ENCODE measurements at regions not wholly inside any gene's neighbourhood (a gene's known extent, or its start where the extent isn't known, plus 50 kb on each side); places are given as distances from the start of the nearest gene placed in this dataset.

DNA sequence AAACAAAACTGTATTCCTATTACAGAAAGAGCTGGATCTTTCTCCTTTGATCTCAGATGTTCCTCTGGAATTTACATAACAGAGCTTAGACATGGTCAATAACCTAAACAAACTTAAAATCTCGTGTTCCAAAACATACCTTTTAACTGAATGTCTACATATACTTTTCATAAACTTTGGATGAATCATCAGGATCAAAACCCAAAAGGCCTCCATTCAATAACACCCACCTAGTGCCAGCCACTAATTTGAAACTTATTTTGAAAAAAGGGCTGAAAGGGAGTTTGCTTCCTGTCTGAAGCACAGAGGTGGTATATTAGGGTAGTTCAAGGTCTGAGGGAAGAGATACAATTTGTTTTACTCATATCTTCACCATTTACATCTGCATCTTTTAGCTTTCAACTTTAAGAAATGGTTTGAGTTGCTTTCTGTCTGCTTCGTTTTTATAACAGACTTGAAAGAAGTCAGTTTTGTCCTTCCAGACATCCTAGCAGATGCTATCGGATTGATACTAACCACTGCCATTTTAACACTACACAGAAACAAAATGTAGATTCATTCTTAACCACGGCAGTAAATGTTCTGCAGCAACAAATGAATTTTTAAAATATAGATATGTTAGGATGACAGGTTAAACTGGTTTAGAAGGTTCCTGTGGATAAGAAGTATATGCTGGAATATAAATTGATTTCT, 242.8 kb upstream of the DKK2 start:
- in situ Hi-C loops (cut with HindIII; ENCODE audit: low pct_unique_long_range_greater_than_20kb, low sequenced_read_pairs), result no loop called here

GRCh38 chr4:107276052-107276451, 239.9 kb upstream of the DKK2 start:
- in situ Hi-C loops (cut with HindIII; ENCODE audit: low pct_unique_long_range_greater_than_20kb, low sequenced_read_pairs), result no loop called here
- DNase-seq (ENCODE audit: low read depth), result no peak

More for the DNA sequence above, 242.8 kb upstream of the DKK2 start:
- no peak for DNase-seq (ENCODE audit: low read depth)

GRCh38 chr4:107275225-107275624, 239.1 kb upstream of the DKK2 start:
- in situ Hi-C loops (cut with HindIII; ENCODE audit: low pct_unique_long_range_greater_than_20kb, low sequenced_read_pairs), result no loop called here
- DNase-seq (ENCODE audit: low read depth), result no peak

GRCh38 chr4:107270614-107271013, 234.5 kb upstream of the DKK2 start:
- DNase-seq (ENCODE audit: low read depth), result no peak
- in situ Hi-C loops (cut with HindIII; ENCODE audit: low pct_unique_long_range_greater_than_20kb, low sequenced_read_pairs), result no loop called here

DNA sequence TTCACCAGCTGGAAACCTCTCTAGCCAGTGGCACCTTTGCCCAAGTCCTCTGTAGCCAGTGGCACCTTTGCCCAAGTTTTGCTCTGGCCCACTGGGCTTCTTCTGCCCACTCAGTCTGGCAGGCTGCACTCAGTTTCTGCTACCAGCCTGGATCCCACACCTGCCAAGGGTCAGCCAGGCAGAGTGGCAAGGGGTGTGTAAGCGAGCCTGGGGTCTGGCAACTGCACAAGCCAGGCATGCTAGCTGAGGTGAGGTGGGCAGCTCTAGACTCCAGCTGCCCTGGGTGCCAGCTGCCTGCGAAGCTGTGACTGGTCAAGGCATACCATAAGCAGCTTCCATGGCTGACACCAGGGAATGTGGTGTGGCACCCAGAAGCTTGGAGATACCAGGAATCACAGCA, 233.1 kb upstream of the DKK2 start:
- in situ Hi-C loops (cut with HindIII; ENCODE audit: low pct_unique_long_range_greater_than_20kb, low sequenced_read_pairs), result no loop called here
- DNase-seq (ENCODE audit: low read depth), result no peak

- in situ Hi-C loops (cut with HindIII; ENCODE audit: low pct_unique_long_range_greater_than_20kb, low sequenced_read_pairs), result no loop called here
- no peak for DNase-seq (ENCODE audit: low read depth)
These were observed 229.7 kb upstream of the DKK2 start for GRCh38 chr4:107265859-107266258.

DNA sequence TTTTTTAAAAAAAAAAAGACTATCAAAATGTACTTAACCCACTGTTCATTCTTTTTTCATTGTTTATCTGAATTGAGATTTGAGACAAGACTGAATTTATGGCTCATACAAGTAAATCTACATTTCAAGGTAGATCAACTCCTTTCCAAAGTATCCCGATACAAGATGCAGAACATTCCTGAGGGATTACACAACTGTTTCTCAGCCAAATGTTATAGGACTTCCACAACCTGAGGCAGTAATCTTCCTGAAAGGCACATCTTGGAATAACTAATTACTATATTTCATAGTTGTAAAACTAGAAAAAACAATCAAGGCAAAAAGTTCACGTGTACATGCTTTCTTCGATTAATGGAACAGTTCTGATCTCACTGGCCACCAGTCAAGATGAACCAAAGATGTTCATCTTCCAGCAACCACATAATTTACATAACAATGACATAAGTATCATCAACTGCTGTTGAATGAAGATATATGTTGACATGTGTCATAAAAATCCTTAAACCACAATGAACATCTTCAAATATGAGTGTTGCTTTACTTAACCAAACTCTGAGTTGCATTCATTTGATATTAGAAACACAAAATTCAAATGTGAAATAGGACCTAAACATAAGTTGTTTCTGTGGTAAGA, 225.2 kb upstream of the DKK2 start:
- in situ Hi-C loops (cut with HindIII; ENCODE audit: low pct_unique_long_range_greater_than_20kb, low sequenced_read_pairs), result no loop called here
- DNase-seq (ENCODE audit: low read depth), result no peak

GRCh38 chr4:107258359-107258758, 222.2 kb upstream of the DKK2 start:
- no peak for DNase-seq (ENCODE audit: low read depth)
- in situ Hi-C loops (cut with HindIII; ENCODE audit: low pct_unique_long_range_greater_than_20kb, low sequenced_read_pairs), result no loop called here

GRCh38 chr4:107255596-107255995, 219.5 kb upstream of the DKK2 start:
- in situ Hi-C loops (cut with HindIII; ENCODE audit: low pct_unique_long_range_greater_than_20kb, low sequenced_read_pairs), result no loop called here
- DNase-seq (ENCODE audit: low read depth), result no peak

DNA sequence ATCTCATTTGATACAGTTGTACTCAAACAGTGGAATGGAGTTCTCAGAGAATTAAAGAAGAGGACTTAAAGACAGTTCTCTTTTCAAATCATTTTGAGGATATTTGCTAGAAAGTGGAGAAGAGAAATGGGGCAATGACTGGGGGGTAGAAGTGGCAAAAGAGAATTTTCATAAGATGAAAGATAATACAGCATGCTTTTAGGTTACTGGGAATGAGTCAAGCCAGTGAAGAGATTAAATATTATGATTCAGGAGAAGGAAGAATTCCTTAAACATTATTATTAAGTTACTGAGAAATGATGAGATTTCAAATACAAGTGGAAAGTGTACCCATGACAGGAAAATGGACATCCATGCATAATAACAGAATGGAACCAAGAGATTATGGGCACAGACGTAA, 219.0 kb upstream of the DKK2 start:
- no peak for DNase-seq (ENCODE audit: low read depth)
- in situ Hi-C loops (cut with HindIII; ENCODE audit: low pct_unique_long_range_greater_than_20kb, low sequenced_read_pairs), result no loop called here

DNA sequence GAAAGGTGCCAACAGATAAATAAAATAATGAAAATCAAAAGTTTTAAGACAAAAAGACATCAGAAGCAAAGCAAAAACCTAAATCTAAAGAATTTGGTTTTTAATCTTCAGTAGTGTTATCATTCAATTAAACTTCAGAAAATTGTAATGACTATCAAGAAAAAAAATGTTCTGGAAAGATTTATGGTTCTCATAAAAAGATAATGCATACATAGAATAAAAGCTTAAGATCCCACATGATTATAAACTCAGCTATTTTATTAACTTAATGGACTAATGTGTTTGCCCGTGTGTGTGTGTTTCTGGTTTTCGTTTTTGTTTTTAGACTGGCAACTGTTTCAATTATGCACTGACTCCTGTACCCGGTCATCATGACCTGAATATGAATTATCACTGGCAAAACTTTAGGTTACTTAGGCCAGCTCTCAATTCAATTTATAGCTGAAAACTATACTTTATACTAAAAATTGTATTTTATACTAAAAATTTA, 217.5 kb upstream of the DKK2 start:
- in situ Hi-C loops (cut with HindIII; ENCODE audit: low pct_unique_long_range_greater_than_20kb, low sequenced_read_pairs), result no loop called here
- no peak for DNase-seq (ENCODE audit: low read depth)

DNA sequence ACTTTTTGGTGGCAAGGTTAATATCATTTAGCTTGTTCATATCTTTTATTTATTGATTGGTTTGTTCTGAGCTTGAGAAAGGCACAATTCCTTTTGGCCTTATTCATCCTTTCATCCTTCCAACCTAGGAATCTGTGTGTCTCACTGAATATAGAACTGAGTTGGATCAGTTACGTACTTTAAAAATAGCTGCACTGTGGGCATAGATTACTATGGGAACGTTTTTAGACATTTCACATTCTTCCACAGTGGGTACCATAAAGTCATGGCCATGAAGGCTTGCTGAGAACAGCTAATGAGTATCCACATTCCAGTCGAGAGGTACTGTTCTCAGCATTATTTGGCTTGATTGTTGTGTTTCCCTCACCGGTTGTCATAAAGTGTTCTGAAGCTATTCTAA, 217.0 kb upstream of the DKK2 start:
- in situ Hi-C loops (cut with HindIII; ENCODE audit: low pct_unique_long_range_greater_than_20kb, low sequenced_read_pairs), result no loop called here
- DNase-seq (ENCODE audit: low read depth), result no peak

DNA sequence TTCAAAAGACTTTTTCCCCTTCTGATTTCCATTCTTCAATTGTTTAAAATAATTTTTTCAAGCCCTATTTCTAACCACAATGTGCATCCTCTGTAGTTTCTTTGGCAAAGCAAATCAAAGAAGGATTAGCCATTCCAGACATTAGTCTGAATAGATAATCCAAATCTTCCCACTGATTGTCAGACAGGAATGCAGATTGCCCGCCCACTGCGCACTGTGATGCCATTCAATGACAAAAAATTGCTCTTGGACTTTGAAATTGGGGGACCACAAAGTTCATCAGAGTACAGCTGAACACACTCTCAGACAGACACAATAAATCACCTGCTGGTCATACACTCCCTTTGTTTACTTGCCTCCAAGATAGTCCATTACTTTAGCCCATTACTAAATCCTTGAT, 216.5 kb upstream of the DKK2 start:
- in situ Hi-C loops (cut with HindIII; ENCODE audit: low pct_unique_long_range_greater_than_20kb, low sequenced_read_pairs), result no loop called here
- no peak for DNase-seq (ENCODE audit: low read depth)

- in situ Hi-C loops (cut with HindIII; ENCODE audit: low pct_unique_long_range_greater_than_20kb, low sequenced_read_pairs), result no loop called here
- no peak for DNase-seq (ENCODE audit: low read depth)
These were observed 212.5 kb upstream of the DKK2 start for GRCh38 chr4:107248571-107248970.

DNA sequence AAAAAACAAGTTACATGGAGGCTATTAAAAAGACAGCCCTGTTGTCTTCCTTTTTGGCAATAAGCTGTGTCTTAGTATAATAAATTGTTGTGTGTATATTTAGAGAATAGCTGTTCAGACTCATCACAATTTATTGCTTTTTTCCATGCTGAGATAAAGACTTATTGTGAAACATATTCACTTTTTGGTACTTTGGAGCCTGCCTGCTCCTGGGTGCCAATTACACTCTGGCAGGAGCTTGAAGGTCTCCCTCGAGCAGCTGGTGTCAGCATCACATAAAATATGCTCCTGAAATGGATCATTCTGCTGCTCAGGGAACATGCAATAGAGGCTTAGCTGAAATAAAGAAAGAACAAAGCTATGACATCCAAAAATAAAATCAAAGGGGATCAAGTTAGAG, 211.6 kb upstream of the DKK2 start:
- no peak for DNase-seq (ENCODE audit: low read depth)
- in situ Hi-C loops (cut with HindIII; ENCODE audit: low pct_unique_long_range_greater_than_20kb, low sequenced_read_pairs), result no loop called here

DNA sequence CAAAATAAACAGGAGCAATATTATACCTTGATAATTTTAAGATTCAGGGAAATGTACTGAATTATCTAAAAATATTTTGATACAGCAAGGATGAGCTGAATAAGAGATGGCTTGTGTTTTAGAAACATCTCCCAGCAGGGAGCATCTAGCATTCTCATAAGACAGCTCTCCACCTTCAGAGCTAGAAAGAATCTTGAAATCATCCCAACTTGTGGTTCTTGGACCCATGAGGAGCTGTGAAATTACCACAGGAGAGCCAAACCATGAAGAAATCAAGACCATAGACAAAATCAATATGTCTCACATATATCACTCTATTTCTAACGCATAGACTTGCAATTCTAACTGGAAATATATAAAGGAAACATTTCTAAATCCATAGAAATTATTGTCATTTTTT, 210.6 kb upstream of the DKK2 start:
- in situ Hi-C loops (cut with HindIII; ENCODE audit: low pct_unique_long_range_greater_than_20kb, low sequenced_read_pairs), result no loop called here
- DNase-seq (ENCODE audit: low read depth), result no peak

- in situ Hi-C loops (cut with HindIII; ENCODE audit: low pct_unique_long_range_greater_than_20kb, low sequenced_read_pairs), result no loop called here
- no peak for DNase-seq (ENCODE audit: low read depth)
These were observed 207.1 kb upstream of the DKK2 start for GRCh38 chr4:107243141-107243781.

DNA sequence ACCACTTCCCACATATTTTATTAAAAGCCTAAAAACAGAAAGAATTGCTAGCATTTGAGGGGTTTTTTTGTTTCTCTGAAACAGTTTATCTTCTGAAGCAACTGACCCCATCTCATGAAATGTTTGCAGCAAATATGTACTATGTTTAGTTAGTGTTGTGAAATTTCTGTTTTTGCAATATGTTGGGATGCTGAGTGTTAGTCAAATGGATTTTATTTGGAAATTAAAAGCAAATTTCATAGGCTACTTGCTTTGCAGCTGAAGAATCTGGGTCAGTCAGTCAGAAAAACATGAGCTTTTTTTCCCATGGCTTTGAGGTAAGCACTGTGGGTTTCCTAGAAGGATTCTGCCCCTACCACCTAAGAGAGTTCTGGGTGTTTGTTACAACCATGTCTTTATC, 184.9 kb upstream of the DKK2 start:
- no peak for DNase-seq (ENCODE audit: low read depth)

GRCh38 chr4:107219681-107220080, 183.6 kb upstream of the DKK2 start:
- DNase-seq (ENCODE audit: low read depth), result no peak
- in situ Hi-C loops (cut with HindIII; ENCODE audit: low pct_unique_long_range_greater_than_20kb, low sequenced_read_pairs), result no loop called here

More for the DNA sequence above, 184.9 kb upstream of the DKK2 start:
- in situ Hi-C loops (cut with HindIII; ENCODE audit: low pct_unique_long_range_greater_than_20kb, low sequenced_read_pairs), result no loop called here

GRCh38 chr4:107216379-107216778, 180.3 kb upstream of the DKK2 start:
- in situ Hi-C loops (cut with HindIII; ENCODE audit: low pct_unique_long_range_greater_than_20kb, low sequenced_read_pairs), result no loop called here
- DNase-seq (ENCODE audit: low read depth), result no peak

Measured in Caki2 (cell line).